GM18499 (cell line): ENCODE measurements at regions not wholly inside any gene's neighbourhood (a gene's known extent, or its start where the extent isn't known, plus 50 kb on each side); places are given as distances from the start of the nearest gene placed in this dataset.

Source experiments
- ATAC-seq: cut with Tn5 transposase; IDR thresholded peaks from one replicate; pipeline ENCODE4 v1.9.1; 2021; ENCODE audit warnings: moderate number of reproducible peaks; ENCODE audit not compliant: insufficient read depth, unreplicated experiment

DNA sequence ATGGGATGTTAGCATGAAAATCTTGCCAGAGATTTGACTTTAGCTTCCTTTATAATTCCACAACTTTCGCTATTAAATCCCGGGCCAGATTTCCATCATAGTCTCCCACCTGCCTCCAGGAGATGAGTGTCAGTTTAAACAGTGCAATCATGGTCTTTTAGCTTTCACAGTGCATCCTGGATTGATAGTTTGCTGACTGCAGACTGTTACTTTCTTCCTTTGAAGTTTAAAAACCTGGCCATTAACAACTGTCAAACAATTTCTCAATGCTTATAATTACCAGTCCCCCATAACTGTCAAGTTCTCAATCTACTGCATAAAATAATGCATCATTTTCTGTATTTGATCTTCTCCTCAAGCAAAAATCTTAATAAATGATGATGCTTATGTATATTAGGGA is 108.4 kb upstream of the FSTL5 start:
- no peak for ATAC-seq

DNA sequence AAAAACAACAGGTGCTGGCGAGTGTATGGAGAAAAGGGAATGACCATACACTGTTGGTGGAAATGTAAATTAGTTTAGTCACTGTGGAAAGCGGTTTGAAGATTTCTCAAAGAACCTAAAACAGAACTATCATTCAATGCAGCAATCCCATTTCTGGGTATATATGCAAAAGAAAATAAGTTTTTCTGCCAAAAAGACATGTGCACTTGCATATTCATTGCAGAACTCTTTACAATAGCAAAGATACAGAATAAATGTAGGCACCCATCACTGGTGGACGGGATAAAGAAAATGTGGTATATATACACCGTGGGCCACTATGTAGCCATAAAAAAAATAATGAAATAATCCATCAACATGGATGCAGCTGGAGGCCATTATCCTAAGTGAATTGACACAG is 105.1 kb upstream of the FSTL5 start:
- no peak for ATAC-seq

DNA sequence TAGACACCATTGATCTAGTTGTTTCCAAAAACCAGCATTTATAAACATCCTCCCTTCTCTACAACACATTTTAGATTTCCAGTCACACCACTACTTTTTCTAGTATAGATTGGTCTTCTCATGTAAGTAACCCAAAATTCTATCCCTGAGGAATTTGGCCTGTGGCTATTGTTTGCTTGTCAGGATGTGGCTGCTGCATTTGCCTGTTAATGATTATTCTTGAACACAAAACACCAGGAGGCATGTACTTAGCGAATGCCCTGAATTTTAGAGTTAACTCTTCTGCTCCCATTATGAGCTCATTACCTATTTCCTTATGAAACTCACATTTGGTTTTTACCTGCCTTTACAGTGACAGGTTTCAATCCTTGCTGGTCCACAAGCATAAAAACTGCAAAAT is 102.0 kb upstream of the FSTL5 start:
- ATAC-seq, result no peak

DNA sequence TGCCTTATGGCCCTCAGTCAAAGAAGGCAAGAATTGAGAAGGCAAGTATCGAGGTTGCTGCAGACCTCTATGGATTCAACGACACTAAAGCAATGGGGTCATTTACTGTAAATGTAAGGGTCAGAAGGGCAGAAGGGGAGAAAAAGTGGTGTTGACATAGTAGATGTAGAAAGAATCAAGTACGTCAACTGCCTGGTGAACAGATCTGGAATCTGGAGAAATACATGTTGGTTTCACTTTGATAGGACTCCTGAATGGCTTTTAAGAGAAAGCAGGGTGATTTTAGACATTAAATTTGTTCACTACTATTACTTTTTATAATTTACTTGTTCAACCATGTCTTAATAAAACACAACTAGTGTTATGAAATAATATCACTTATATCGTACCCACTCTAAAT is 81.3 kb upstream of the FSTL5 start:
- no peak for ATAC-seq

DNA sequence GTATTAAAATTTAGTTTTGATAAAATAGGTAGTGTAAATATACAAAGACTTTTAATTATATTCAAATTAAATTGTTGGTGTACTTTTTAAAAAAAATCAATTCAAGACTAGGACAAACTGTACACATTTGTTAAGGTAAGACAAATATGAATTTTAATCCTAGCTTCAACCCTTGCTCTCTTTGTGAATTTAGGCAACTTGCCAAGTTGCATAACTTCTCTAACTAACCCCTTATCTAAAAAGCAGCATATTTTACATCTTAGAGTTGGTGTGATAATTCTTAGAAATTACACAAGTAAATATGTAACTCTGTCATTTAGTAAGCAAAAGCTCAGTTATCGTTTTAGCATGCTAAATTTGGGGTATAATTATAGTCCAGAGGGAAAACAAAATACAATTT is 78.1 kb upstream of the FSTL5 start:
- ATAC-seq, result no peak

DNA sequence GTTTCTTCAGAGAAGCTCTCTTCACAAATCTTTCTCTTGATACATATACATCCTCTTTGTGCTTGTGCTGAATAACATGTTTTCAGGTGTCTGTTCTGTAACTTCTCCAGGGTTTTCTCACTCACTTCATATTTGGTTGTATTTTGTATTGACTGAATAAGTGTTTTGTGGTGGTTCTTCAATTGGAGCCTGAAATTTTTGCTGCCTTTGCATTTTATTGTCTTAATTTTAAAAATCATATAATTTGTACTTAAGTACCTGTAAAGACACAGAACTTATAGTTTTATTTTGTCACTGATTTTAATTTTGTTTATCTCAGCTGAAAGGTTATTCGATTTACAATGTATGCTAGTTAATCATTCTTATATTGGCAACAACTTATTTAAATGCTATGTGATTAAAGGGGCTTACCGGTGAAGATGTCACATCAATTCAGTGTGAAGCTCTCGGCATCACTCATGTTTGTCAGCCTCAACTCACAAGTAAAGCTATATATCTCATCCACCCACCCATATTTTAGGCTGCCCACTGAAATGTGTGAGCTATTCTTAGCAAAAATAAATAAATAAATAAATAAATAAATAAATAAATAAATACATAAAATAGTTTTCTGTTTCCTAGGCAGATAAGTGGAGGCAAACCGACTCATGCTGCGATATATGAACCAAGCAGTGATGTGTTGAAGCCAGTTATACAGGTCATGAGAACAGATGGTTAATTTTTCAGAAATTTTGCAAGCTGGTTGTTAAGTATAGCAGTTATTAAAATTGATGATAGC is 76.4 kb upstream of the FSTL5 start:
- no peak for ATAC-seq

DNA sequence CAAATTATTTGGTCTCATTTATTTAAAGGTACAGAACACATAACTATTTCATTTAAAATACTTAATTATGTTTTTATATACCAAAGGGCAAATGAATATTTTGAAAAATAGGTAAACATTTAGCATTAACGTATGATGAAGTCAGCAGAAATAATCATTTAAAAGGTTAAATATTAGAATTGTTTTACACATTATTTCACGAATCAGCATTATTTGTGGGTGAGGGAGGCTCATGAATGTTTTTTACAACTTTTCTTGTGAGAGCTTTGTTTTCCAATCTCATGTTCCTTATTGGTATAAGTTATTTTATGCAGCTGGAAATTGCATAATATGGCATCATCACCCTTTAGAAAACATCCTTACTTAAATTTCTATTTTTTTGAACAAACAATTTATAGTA is 73.9 kb upstream of the FSTL5 start:
- ATAC-seq, result no peak

DNA sequence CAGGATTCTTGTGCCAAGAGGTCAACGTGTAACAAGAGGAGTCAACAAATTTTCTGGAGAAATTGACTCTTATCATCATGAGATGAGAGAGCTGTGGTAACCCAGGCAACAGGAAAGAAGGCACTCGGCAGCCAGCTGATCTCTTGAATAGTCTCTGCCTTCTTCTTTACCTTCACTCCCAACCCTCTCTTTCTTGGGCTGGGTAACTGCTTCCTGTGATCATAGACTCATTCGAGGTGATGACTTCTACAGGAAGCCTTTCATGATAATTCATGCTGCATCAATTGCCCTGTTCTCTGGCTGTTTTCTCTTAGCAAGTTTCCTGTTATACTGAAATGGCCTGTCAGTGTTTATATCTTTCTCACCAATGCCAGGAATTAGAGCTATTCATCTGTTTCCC is 70.8 kb upstream of the FSTL5 start:
- no peak for ATAC-seq

DNA sequence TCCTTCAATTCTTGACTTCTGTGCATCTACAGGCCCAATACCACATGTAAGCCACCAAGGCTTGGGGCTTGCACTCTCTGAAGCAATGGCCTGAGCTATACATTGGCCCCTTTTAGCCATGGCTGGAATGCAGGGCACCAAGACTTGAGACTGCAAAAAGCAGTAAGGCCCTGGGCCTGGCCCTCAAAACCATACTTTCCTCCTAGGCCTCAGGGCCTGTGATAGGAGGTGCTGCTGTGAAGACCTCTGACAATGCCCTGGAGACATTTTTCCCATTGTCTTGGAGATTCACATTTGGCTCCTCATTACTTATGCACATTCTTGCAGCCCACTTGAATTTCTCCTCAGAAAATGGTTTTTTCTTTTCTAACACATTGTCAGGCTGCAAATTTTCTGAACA is 68.5 kb upstream of the FSTL5 start:
- no peak for ATAC-seq

DNA sequence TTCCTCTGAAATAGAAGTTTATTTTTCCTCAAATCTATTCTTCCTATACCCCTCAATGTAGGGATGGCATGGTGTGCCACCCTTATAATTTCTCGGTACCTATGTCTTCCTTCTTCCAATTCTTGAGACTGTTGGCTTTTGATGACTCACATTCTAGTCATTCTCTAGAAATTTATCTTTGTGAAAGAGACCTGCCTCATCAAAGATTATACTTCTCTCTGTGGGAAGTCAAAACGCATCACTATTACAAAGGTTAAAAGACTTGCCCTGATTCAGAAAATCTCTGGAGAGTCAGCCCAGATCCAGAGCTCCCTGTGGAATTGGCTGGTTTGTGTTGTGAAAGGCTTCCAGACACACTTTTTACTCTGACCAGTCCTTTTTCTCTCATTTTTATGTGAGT is 65.9 kb upstream of the FSTL5 start:
- no peak for ATAC-seq

DNA sequence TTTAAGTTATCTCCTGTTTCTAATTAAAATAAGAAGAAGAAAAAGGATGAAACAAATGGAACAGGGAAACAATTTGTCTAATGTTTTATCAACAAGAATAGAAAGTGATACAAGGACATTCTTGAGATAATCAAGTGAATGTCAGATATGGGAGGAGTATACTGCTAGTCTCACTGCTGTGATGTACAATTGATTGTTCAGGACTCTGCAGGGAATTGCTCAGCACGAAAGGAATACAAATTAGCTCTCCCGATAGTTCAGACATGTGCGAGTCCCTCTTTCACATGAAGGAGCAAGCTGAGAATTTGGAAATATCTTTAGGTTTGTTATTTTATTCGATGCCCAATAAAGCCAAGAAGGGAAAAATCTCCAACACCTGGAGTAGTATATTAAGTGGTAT is 57.3 kb upstream of the FSTL5 start:
- no peak for ATAC-seq
